Sigmoid colon (tissue), 6 donors: ENCODE measurements at regions not wholly inside any gene's neighbourhood (a gene's known extent, or its start where the extent isn't known, plus 50 kb on each side); places are given as distances from the start of the nearest gene placed in this dataset.

ENCODE experiments used
- DNase-seq: peaks from one replicate; pipeline ENCODE4 v3.0.0-alpha.2; 2019
- H3K27ac ChIP-seq, 4 donors: fragments of 200-600 bp; sonication (generic); one replicate each; pipeline ENCODE4 v1.5.1; 2016 to 2019; ENCODE audit warnings: mild to moderate bottlenecking in 1 of 4
- H3K27me3 ChIP-seq, 3 donors: fragments of 200-600 bp; sonication (generic); one replicate each; pipeline ENCODE4 v1.5.1; 2019; ENCODE audit warnings: mild to moderate bottlenecking in 1 of 3
- H3K36me3 ChIP-seq, 4 donors: fragments of 200-600 bp; sonication (generic); one replicate each; pipeline ENCODE4 v1.5.1; 2016 to 2019
- H3K4me1 ChIP-seq, 4 donors: fragments of 200-600 bp; sonication (generic); one replicate each; pipeline ENCODE4 v1.5.1; 2017 to 2019
- H3K4me3 ChIP-seq, 4 donors: fragments of 200-600 bp; sonication (generic); one replicate each; pipeline ENCODE4 v1.5.1; 2017 to 2019; ENCODE audit warnings: mild to moderate bottlenecking in 2 of 4, moderate library complexity in 1 of 4
- H3K9me3 ChIP-seq, 4 donors: fragments of 200-600 bp in 3 of 4; sonication (generic) in 3 of 4; one replicate each; pipeline versions ENCODE4 v1.5.1 to v1.6.1; 2013 to 2019
- EP300 ChIP-seq, 4 donors: sonication (generic); formaldehyde crosslinking; IDR thresholded peaks; one replicate each; pipeline ENCODE4 v1.6.1; 2017; ENCODE audit warnings: antibody characterized with exemption in 4 of 4
- POLR2A ChIP-seq, 2 donors: fragments of 450-650 bp; IDR thresholded peaks; one replicate each; pipeline ENCODE4 v1.6.1; 2016; ENCODE audit warnings: antibody characterized with exemption in 2 of 2, mild to moderate bottlenecking in 2 of 2, moderate library complexity in 2 of 2
- POLR2AphosphoS5 ChIP-seq, 4 donors: sonication (generic); formaldehyde crosslinking; IDR thresholded peaks; one replicate each; pipeline ENCODE4 v1.6.1; 2017; ENCODE audit warnings: antibody characterized with exemption in 4 of 4
- WGBS, 2 donors: extraction: QIAGEN DNeasy Blood & Tissue Kit; methylation state at CpG; one replicate each; pipeline ENCODE4 v1.1.7; 2013; 5-methylcytosine and 5-hydroxymethylcytosine counted together
- intact Hi-C: fragments of 100-400 bp; cut with DNase I; formaldehyde crosslinking; loops from one replicate; pipeline ENCODE4 v1.15.1; 2023
- TF ChIP-seq, protein P1 (sequence below), 4 experiments: fragments of 450-650 bp in 3 of 4; fragments of 200-600 bp in 1 of 4; IDR thresholded peaks; one replicate each; pipeline ENCODE4 v1.5.1; 2016 to 2019; ENCODE audit warnings: antibody characterized with exemption in 4 of 4, mild to moderate bottlenecking in 3 of 4, moderate library complexity in 2 of 4
- donor health status: healthy with polysubstance abuse.
- donor health status: healthy.

DNA sequence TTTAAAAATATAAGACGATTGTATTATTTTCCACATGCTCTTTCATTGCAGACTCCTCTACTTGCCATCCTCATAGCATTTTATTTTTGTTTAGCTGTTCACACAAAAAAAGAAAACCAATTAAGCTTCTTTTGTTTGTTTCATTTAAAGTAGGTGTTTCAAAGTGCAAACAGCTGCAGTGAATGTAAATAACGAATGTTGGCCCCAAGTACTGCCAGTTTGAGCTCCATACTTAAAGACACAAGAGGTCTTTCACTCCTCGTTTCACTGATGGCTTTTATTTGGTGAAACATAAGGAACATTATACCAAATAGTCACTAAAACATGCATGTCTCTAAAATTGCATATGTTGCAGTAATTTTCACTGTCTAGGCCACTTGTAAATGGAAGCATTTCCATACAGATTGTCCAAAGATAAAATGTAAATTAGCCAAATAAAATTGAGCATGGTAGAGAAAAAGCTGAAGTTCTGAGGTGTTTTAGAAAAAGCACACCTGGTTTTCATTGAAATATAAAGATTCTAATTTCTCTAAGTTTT is 253.4 kb downstream of the TMX3 start:
- no peaks in the 10 kb centered on the region for H3K27me3 ChIP-seq
- H3K9me3 ChIP-seq, result no peaks in the 10 kb centered on the region
- H3K27ac ChIP-seq, result no peak overlapping the region
- no peak for TF ChIP-seq POLR2A (IDR thresholded peaks at IDR 0.05)
- TF ChIP-seq, protein P1, sequence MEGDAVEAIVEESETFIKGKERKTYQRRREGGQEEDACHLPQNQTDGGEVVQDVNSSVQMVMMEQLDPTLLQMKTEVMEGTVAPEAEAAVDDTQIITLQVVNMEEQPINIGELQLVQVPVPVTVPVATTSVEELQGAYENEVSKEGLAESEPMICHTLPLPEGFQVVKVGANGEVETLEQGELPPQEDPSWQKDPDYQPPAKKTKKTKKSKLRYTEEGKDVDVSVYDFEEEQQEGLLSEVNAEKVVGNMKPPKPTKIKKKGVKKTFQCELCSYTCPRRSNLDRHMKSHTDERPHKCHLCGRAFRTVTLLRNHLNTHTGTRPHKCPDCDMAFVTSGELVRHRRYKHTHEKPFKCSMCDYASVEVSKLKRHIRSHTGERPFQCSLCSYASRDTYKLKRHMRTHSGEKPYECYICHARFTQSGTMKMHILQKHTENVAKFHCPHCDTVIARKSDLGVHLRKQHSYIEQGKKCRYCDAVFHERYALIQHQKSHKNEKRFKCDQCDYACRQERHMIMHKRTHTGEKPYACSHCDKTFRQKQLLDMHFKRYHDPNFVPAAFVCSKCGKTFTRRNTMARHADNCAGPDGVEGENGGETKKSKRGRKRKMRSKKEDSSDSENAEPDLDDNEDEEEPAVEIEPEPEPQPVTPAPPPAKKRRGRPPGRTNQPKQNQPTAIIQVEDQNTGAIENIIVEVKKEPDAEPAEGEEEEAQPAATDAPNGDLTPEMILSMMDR (IDR thresholded peaks at IDR 0.05), result no peak
- TF ChIP-seq EP300 (IDR thresholded peaks at IDR 0.05), result no peak
- no peak for TF ChIP-seq POLR2AphosphoS5 (IDR thresholded peaks at IDR 0.05)
- no peaks in the 10 kb centered on the region for H3K36me3 ChIP-seq
- H3K4me3 ChIP-seq, result no peak overlapping the region
- intact Hi-C loops, result no loop called here
- no peak for DNase-seq
- no peaks in the 10 kb centered on the region for H3K4me1 ChIP-seq
- 25 to 43% methylated on average over 3 of the region's 3 CpGs for WGBS, 2 donors

DNA sequence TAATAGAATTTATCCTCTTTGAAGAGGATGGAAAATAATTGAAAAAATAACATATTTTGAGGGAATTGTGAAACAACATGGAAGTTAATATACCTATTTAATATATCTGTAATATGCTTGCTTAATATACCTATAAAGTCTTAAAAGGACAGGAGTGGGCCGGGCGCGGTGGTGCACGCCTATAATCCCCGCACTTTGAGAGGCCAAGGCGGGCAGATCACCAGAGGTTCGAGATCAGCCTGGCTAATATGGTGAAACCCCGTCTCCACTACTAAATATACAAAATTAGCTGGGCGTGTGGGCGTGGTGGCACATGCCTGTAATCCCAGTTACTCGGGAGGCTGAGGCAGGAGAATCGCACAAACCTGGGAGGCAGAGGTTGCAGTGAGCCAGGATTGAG is 254.9 kb downstream of the TMX3 start:
- Histone ChIP-seq H3K4me3 (no peak overlapping the region), H3K9me3 (no peaks in the 10 kb centered on the region), H3K27me3 (no peaks in the 10 kb centered on the region), H3K36me3 (no peaks in the 10 kb centered on the region), H3K4me1 (no peaks in the 10 kb centered on the region), H3K27ac (no peak overlapping the region)
- intact Hi-C loops, result no loop called here
- no peak for TF ChIP-seq POLR2AphosphoS5 (IDR thresholded peaks at IDR 0.05)
- no peak for DNase-seq
- WGBS, 2 donors, result 88 to 94% methylated on average over 12 of the region's 12 CpGs

DNA sequence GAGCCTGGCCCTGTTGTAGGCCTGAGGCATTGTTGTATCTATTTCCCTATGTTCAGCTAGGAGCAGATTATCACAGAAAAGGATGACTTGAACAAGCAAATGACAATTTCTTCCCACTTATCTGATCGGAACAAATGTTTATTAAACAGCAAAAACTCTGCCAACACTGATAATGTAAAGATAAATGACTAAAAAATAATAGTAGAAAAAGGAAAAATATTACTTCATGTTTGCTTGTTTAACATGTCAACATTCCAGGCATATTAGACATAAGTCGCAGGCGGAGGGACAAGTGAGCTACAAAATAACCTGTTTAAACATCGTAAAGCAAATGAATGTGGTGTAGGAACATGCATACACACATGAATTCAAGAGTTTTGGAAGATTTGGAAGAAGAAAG is 257.9 kb downstream of the TMX3 start:
- H3K27ac ChIP-seq, result no peak overlapping the region
- DNase-seq, result no peak
- H3K4me1 ChIP-seq, result no peaks in the 10 kb centered on the region
- TF ChIP-seq POLR2AphosphoS5 (IDR thresholded peaks at IDR 0.05), result no peak
- no peak for TF ChIP-seq EP300 (IDR thresholded peaks at IDR 0.05)
- TF ChIP-seq, protein P1 (IDR thresholded peaks at IDR 0.05), result no peak
- no peak for TF ChIP-seq POLR2A (IDR thresholded peaks at IDR 0.05)
- WGBS, 2 donors, result 37 to 74% methylated on average over 4 of the region's 4 CpGs
- no peak overlapping the region for H3K4me3 ChIP-seq
- H3K9me3 ChIP-seq, result no peaks in the 10 kb centered on the region
- no peaks in the 10 kb centered on the region for H3K27me3 ChIP-seq
- H3K36me3 ChIP-seq, result no peaks in the 10 kb centered on the region
- intact Hi-C loops, result no loop called here

DNA sequence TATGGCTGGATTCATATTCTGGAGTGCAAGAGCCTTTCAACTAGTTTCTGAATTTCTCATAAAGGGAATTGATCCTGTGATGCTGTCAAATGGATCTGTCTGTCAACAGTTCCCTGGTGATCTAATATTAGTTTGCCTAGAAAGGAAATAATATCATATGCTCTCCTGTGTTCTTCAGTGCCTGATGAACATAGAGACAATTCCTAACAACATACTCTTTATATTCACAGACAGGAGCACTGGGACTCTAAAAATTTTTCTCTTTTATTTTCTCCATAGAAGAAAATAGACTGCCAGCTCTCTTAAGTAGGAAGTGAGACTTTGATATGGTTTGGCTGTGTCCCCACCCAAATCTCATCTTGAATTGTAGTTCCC is 259.7 kb downstream of the TMX3 start:
- TF ChIP-seq POLR2AphosphoS5 (IDR thresholded peaks at IDR 0.05), result no peak
- TF ChIP-seq, protein P1 (IDR thresholded peaks at IDR 0.05), result no peak
- TF ChIP-seq POLR2A (IDR thresholded peaks at IDR 0.05), result no peak
- no peak for TF ChIP-seq EP300 (IDR thresholded peaks at IDR 0.05)
- H3K27ac ChIP-seq, result no peak overlapping the region
- no peak for DNase-seq
- H3K4me1 ChIP-seq, result no peaks in the 10 kb centered on the region
- H3K9me3 ChIP-seq, result no peaks in the 10 kb centered on the region
- H3K4me3 ChIP-seq, result no peak overlapping the region
- H3K36me3 ChIP-seq, result no peaks in the 10 kb centered on the region
- intact Hi-C loops, result no loop called here
- no peaks in the 10 kb centered on the region for H3K27me3 ChIP-seq

DNA sequence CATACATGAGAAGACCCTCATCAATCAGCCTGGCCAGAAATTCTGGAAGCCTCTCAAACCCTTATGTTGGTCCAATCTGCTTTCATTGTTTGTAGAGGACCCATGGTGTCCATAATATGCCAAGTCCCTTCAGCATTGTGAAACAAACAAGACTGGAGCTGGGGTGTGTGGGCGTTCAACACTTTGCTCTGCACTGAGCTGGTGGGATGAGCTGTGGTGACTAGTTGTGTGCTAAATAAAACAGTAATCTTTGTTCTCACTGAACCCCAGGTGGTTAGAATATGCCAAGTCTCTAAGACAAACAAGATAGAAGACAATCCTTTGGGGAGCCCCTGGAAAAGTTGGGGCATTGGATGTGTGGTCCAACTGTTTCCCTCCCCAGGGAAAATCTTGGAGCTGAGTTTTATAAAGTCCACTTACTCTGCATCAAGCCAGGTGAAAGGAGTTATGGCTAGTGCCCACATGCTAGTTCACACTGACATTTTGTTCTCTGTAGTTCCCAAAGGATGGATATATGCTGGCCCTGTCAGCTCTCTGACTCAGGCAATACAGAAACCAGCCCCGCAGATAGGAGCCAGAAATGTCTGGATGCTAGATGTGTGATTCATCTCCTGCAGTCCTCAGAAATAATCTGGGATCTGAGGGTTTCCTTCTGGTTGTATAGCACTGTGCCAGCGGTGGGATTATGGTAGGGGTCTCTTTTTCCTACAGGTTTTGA is 260.2 kb downstream of the TMX3 start:
- TF ChIP-seq EP300 (IDR thresholded peaks at IDR 0.05), result no peak
- TF ChIP-seq, protein P1 (IDR thresholded peaks at IDR 0.05), result no peak
- TF ChIP-seq POLR2A (IDR thresholded peaks at IDR 0.05), result no peak
- no peak for TF ChIP-seq POLR2AphosphoS5 (IDR thresholded peaks at IDR 0.05)
- no peaks in the 10 kb centered on the region for H3K27me3 ChIP-seq
- H3K27ac ChIP-seq, result no peak overlapping the region
- H3K36me3 ChIP-seq, result no peaks in the 10 kb centered on the region
- H3K9me3 ChIP-seq, result no peaks in the 10 kb centered on the region
- WGBS, 2 donors, result 69 to 81% methylated on average over 3 of the region's 3 CpGs
- no peak overlapping the region for H3K4me3 ChIP-seq
- intact Hi-C loops, result no loop called here
- DNase-seq, result no peak
- H3K4me1 ChIP-seq, result no peaks in the 10 kb centered on the region
